SK-N-SH treated with all-trans-retinoic acid at 6 μM for 48 hours (cell line): ENCODE measurements at regions not wholly inside any gene's neighbourhood (a gene's known extent, or its start where the extent isn't known, plus 50 kb on each side); places are given as distances from the start of the nearest gene placed in this dataset.

Experiments
- ATAC-seq: fragments of 200-7000 bp; cut with Tn5 transposase; 3 replicates; pipeline ENCODE4 v1.9.1; 2020; ENCODE audit warnings: mild to moderate bottlenecking, moderate library complexity
- CSDC2 ChIP-seq: fragments of 250-450 bp; sonication (Bioruptor Pico); IDR thresholded peaks from 2 replicates; pipeline ENCODE4 v1.5.0; 2020; ENCODE audit warnings: mild to moderate bottlenecking, moderate library complexity
- CSRNP3 ChIP-seq: fragments of 250-450 bp; sonication (Bioruptor Pico); IDR thresholded peaks from 2 replicates; pipeline ENCODE4 v1.5.1; 2021; ENCODE audit warnings: mild to moderate bottlenecking, moderate library complexity
- ESRRG ChIP-seq: fragments of 250-450 bp; sonication (Bioruptor Pico); IDR thresholded peaks from 2 replicates; pipeline ENCODE4 v1.6.1; 2021; ENCODE audit warnings: mild to moderate bottlenecking
- GLIS3 ChIP-seq: fragments of 250-450 bp; sonication (Bioruptor Pico); IDR thresholded peaks from 2 replicates; pipeline ENCODE4 v1.5.0; 2020; ENCODE audit warnings: mild to moderate bottlenecking, moderate library complexity
- ISL1 ChIP-seq: fragments of 250-450 bp; sonication (Bioruptor Pico); IDR thresholded peaks from 2 replicates; pipeline ENCODE4 v2.1.2; 2022; ENCODE audit warnings: mild to moderate bottlenecking, moderate library complexity
- OSR1 ChIP-seq: fragments of 250-450 bp; sonication (Bioruptor Pico); IDR thresholded peaks from 2 replicates; pipeline ENCODE4 v1.8.0; 2022; ENCODE audit warnings: moderate library complexity, mild to moderate bottlenecking, inconsistent platforms
- PPARA ChIP-seq: fragments of 250-450 bp; sonication (Bioruptor Pico); IDR thresholded peaks from 2 replicates; pipeline ENCODE4 v1.5.0; 2020; ENCODE audit warnings: mild to moderate bottlenecking, borderline replicate concordance
- RARB ChIP-seq: fragments of 250-450 bp; sonication (Bioruptor Pico); IDR thresholded peaks from 2 replicates; pipeline ENCODE4 v1.8.0; 2021; ENCODE audit warnings: mild to moderate bottlenecking, moderate library complexity
- SNAI2 ChIP-seq: fragments of 250-450 bp; sonication (Bioruptor Pico); IDR thresholded peaks from 2 replicates; pipeline ENCODE4 v1.5.0; 2020; ENCODE audit warnings: mild to moderate bottlenecking, moderate library complexity
- TCF4 ChIP-seq: fragments of 250-450 bp; sonication (Bioruptor Pico); IDR thresholded peaks from 2 replicates; pipeline ENCODE4 v1.8.0; 2021; ENCODE audit warnings: mild to moderate bottlenecking, moderate library complexity, borderline replicate concordance
- ZFP3 ChIP-seq: fragments of 250-450 bp; sonication (Bioruptor Pico); IDR thresholded peaks from 2 replicates; pipeline ENCODE4 v1.5.0; 2020; ENCODE audit warnings: mild to moderate bottlenecking, moderate library complexity
- ZFP30 ChIP-seq: fragments of 450-650 bp; formaldehyde crosslinking; IDR thresholded peaks from 2 replicates; pipeline ENCODE4 v1.5.0; 2022; ENCODE audit warnings: mild to moderate bottlenecking, moderate library complexity
- ZNF565 ChIP-seq: fragments of 450-650 bp; formaldehyde crosslinking; conservative IDR thresholded peaks from 2 replicates; pipeline ENCODE4 v1.5.0; 2020; ENCODE audit warnings: low read depth, mild to moderate bottlenecking, moderate library complexity
- ZNF70 ChIP-seq: fragments of 450-650 bp; formaldehyde crosslinking; IDR thresholded peaks from 2 replicates; pipeline ENCODE4 v1.5.0; 2020; ENCODE audit warnings: mild to moderate bottlenecking, moderate library complexity
- ZNF8 ChIP-seq: fragments of 450-650 bp; formaldehyde crosslinking; IDR thresholded peaks from 2 replicates; pipeline ENCODE4 v1.5.0; 2020; ENCODE audit warnings: mild to moderate bottlenecking, moderate library complexity
- TF ChIP-seq, protein P1 (sequence below): fragments of 250-450 bp; sonication (Bioruptor Pico); IDR thresholded peaks from 2 replicates; pipeline ENCODE4 v1.5.1; 2020; ENCODE audit warnings: low read depth, mild to moderate bottlenecking, moderate library complexity
- TF ChIP-seq, protein P2 (sequence below): fragments of 250-450 bp; sonication (Bioruptor Pico); IDR thresholded peaks from 2 replicates; pipeline ENCODE4 v1.5.0; 2020; ENCODE audit warnings: mild to moderate bottlenecking, moderate library complexity
- TF ChIP-seq, protein P3 (sequence below): fragments of 250-450 bp; sonication (Bioruptor Pico); IDR thresholded peaks from 2 replicates; pipeline ENCODE4 v1.8.0; 2021; ENCODE audit warnings: low read depth, mild to moderate bottlenecking, moderate library complexity, borderline replicate concordance

DNA sequence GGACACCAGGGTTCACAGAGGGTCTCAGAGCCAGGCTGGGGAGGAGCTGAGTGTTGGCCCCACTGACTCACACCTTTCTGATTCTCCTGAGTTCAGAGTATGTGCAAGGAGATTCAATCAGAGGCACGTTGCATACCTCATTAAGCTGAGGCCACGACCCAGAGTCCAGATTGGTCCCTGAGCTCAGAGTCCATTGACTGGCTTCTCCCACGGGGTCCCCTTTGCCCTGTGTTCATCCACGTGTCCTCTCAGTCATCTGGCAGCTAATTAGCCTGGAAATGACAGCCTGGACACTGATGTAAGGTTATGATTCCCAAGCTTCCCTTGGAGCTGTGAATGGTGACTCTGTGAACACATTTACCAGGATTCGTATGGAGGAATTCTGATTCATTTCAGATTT, 267.2 kb downstream of the SH3BP4 start:
- TF ChIP-seq ZFP30 (no peak), GLIS3 (CRISPR knock-in tag) (no peak), ESRRG (CRISPR knock-in tag) (no peak), ZNF565 (CRISPR knock-in tag) (no peak), OSR1 (CRISPR knock-in tag) (no peak)
- TF ChIP-seq, protein P1, sequence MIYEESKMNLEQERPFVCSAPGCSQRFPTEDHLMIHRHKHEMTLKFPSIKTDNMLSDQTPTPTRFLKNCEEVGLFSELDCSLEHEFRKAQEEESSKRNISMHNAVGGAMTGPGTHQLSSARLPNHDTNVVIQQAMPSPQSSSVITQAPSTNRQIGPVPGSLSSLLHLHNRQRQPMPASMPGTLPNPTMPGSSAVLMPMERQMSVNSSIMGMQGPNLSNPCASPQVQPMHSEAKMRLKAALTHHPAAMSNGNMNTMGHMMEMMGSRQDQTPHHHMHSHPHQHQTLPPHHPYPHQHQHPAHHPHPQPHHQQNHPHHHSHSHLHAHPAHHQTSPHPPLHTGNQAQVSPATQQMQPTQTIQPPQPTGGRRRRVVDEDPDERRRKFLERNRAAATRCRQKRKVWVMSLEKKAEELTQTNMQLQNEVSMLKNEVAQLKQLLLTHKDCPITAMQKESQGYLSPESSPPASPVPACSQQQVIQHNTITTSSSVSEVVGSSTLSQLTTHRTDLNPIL = no peak
- no peak for ATAC-seq

- ATAC-seq = no peak
- no peak for TF ChIP-seq ZNF70 (CRISPR knock-in tag)
- no peak for TF ChIP-seq RARB (CRISPR knock-in tag)
- no peak for TF ChIP-seq TCF4 (CRISPR knock-in tag)
Observed at GRCh38 chr2:235220331-235220730, 268.5 kb downstream of the SH3BP4 start.

- ATAC-seq = peak; percentile 60
Observed at GRCh38 chr2:235223011-235223410, 270.8 kb upstream of the AGAP1 start.

DNA sequence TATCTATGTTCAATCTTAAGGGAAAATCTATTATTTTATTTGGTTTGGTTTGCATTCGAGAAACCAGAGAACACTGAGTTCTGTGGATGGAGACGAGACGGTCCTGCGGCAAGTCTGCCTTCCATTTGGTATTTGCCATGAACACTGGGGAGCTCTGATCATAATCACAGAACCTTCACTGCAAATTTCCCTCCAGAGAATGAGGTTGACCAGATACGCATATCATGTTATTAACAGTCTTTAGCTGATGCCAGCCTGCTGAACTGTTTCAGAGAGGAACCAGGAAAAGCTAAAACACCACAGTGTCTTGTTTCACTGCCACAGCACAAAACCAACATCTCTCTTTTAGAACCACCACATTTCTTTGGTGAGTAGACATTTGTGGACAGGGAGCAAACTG, 269.4 kb upstream of the AGAP1 start:
- peak; percentile 67 for ATAC-seq
- TF ChIP-seq CSDC2 (CRISPR knock-in tag) (no peak), TCF4 (CRISPR knock-in tag) (peak; percentile 42; the same call in 1 of the 2 replicates)
- TF ChIP-seq, all 23 proteins: peak for 1

More at GRCh38 chr2:235223011-235223410, 270.8 kb upstream of the AGAP1 start:
- TF ChIP-seq SNAI2 (CRISPR knock-in tag) (0 out of 2 replicates have a peak, but pooled peaks have one; percentile 48), ISL1 (CRISPR knock-in tag) (peak; percentile 54), PPARA (CRISPR knock-in tag) (no peak), GLIS3 (CRISPR knock-in tag) (no peak), TCF4 (CRISPR knock-in tag) (peak; percentile 87)
- TF ChIP-seq, protein P2, sequence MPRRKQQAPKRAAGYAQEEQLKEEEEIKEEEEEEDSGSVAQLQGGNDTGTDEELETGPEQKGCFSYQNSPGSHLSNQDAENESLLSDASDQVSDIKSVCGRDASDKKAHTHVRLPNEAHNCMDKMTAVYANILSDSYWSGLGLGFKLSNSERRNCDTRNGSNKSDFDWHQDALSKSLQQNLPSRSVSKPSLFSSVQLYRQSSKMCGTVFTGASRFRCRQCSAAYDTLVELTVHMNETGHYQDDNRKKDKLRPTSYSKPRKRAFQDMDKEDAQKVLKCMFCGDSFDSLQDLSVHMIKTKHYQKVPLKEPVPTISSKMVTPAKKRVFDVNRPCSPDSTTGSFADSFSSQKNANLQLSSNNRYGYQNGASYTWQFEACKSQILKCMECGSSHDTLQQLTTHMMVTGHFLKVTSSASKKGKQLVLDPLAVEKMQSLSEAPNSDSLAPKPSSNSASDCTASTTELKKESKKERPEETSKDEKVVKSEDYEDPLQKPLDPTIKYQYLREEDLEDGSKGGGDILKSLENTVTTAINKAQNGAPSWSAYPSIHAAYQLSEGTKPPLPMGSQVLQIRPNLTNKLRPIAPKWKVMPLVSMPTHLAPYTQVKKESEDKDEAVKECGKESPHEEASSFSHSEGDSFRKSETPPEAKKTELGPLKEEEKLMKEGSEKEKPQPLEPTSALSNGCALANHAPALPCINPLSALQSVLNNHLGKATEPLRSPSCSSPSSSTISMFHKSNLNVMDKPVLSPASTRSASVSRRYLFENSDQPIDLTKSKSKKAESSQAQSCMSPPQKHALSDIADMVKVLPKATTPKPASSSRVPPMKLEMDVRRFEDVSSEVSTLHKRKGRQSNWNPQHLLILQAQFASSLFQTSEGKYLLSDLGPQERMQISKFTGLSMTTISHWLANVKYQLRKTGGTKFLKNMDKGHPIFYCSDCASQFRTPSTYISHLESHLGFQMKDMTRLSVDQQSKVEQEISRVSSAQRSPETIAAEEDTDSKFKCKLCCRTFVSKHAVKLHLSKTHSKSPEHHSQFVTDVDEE (CRISPR knock-in tag) = 0 out of 2 replicates have a peak, but pooled peaks have one; percentile 54

- TF ChIP-seq ISL1 (CRISPR knock-in tag) (no peak), RARB (CRISPR knock-in tag) (no peak), ZFP3 (CRISPR knock-in tag) (no peak), ZFP30 (no peak), OSR1 (CRISPR knock-in tag) (no peak), PPARA (CRISPR knock-in tag) (no peak), ZNF565 (CRISPR knock-in tag) (no peak), SNAI2 (CRISPR knock-in tag) (no peak), ESRRG (CRISPR knock-in tag) (no peak), CSRNP3 (CRISPR knock-in tag) (no peak), GLIS3 (CRISPR knock-in tag) (no peak), TCF4 (CRISPR knock-in tag) (no peak), CSDC2 (CRISPR knock-in tag) (no peak), ZNF8 (CRISPR knock-in tag) (no peak)
- TF ChIP-seq, protein P3, sequence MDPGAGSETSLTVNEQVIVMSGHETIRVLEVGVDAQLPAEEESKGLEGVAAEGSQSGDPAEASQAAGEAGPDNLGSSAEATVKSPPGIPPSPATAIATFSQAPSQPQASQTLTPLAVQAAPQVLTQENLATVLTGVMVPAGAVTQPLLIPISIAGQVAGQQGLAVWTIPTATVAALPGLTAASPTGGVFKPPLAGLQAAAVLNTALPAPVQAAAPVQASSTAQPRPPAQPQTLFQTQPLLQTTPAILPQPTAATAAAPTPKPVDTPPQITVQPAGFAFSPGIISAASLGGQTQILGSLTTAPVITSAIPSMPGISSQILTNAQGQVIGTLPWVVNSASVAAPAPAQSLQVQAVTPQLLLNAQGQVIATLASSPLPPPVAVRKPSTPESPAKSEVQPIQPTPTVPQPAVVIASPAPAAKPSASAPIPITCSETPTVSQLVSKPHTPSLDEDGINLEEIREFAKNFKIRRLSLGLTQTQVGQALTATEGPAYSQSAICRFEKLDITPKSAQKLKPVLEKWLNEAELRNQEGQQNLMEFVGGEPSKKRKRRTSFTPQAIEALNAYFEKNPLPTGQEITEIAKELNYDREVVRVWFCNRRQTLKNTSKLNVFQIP (CRISPR knock-in tag) = no peak
- TF ChIP-seq, protein P1 = no peak
- TF ChIP-seq, protein P2 (CRISPR knock-in tag) = no peak
- no peak for ATAC-seq
Observed at GRCh38 chr2:235225261-235225660, 268.6 kb upstream of the AGAP1 start.
